Transverse colon (tissue), 4 donors: ENCODE measurements at regions not wholly inside any gene's neighbourhood (a gene's known extent, or its start where the extent isn't known, plus 50 kb on each side); places are given as distances from the start of the nearest gene placed in this dataset.

Experiments
- DNase-seq: peaks from one replicate; pipeline ENCODE4 v3.0.0-alpha.2; 2019
- H3K27ac ChIP-seq, 4 donors: fragments of 200-600 bp; sonication (generic); 2 replicates each; pipeline ENCODE4 v1.5.1; 2016 to 2018; ENCODE audit warnings: inconsistent platforms in 4 of 4
- H3K27me3 ChIP-seq: fragments of 200-600 bp; sonication (generic); 2 replicates; pipeline ENCODE4 v1.5.1; 2017; ENCODE audit warnings: inconsistent platforms
- H3K36me3 ChIP-seq, 4 donors: fragments of 200-600 bp; sonication (generic); 2 replicates each; pipeline ENCODE4 v1.5.1; 2017 to 2019; ENCODE audit warnings: inconsistent platforms in 4 of 4
- H3K4me1 ChIP-seq, 4 donors: fragments of 200-600 bp; sonication (generic); 2 replicates each; pipeline ENCODE4 v1.5.1; 2017 to 2020; ENCODE audit warnings: inconsistent platforms in 4 of 4
- H3K4me3 ChIP-seq, 4 donors: fragments of 200-600 bp; sonication (generic); 1 replicate in 1 of 4; 2 replicates in 3 of 4; pipeline versions ENCODE4 v1.5.1 to v1.6.1; 2017 to 2019; ENCODE audit warnings: inconsistent platforms in 4 of 4
- H3K9me3 ChIP-seq, 2 donors: fragments of 200-600 bp; sonication (generic); 2 replicates each; pipeline ENCODE4 v1.5.1; 2017 to 2019; ENCODE audit warnings: inconsistent platforms in 2 of 2
- CTCF ChIP-seq, 5 experiments: fragments of 200-600 bp in 3 of 5; fragments of 450-650 bp in 2 of 5; sonication (generic) in 3 of 5; IDR thresholded peaks; 1 replicate in 2 of 5; 2 replicates in 3 of 5; pipeline ENCODE4 v1.5.1; 2016 to 2017; ENCODE audit warnings: antibody characterized with exemption in 5 of 5, inconsistent platforms in 3 of 5, mild to moderate bottlenecking in 2 of 5, moderate library complexity in 1 of 5
- EP300 ChIP-seq: sonication (generic); formaldehyde crosslinking; IDR thresholded peaks from one replicate; pipeline ENCODE4 v1.6.1; 2017; ENCODE audit warnings: antibody characterized with exemption, low read depth
- POLR2A ChIP-seq: fragments of 450-650 bp; IDR thresholded peaks from one replicate; pipeline ENCODE4 v1.6.1; 2016; ENCODE audit warnings: antibody characterized with exemption, mild to moderate bottlenecking, moderate library complexity
- POLR2AphosphoS5 ChIP-seq, 3 donors: sonication (generic); formaldehyde crosslinking; IDR thresholded peaks; one replicate each; pipeline ENCODE4 v1.6.1; 2016; ENCODE audit warnings: antibody characterized with exemption in 3 of 3
- WGBS, 2 donors: methylation state at CpG; one replicate each; pipeline ENCODE4 v1.1.5; 2018; ENCODE audit warnings: low coverage in 1 of 2; 5-methylcytosine and 5-hydroxymethylcytosine counted together
- in situ Hi-C, 4 donors: fragments of 200-750 bp; cut with MboI; loops; one replicate each; pipeline versions ENCODE4 v1.15.0 to v1.15.1; 2017; ENCODE audit warnings: low sequenced_read_pairs in 3 of 4, low pct_ligation_motif_present in 1 of 4, low pct_unique_long_range_greater_than_20kb in 1 of 4
- intact Hi-C: fragments of 100-400 bp; cut with DNase I; formaldehyde crosslinking; loops from one replicate; pipeline ENCODE4 v1.15.1; 2023; ENCODE audit warnings: low total_unique reads

GRCh38 chr7:46285878-46286277 lies 364.8 kb upstream of the IGFBP3 start:
- TF ChIP-seq POLR2A (no peak), CTCF (IDR thresholded peaks at IDR 0.05) (no peak), POLR2AphosphoS5 (IDR thresholded peaks at IDR 0.05) (no peak), EP300 (no peak)
- H3K4me1 ChIP-seq: no peaks in the 10 kb centered on the region
- H3K9me3 ChIP-seq: no peaks in the 10 kb centered on the region
- no peaks in the 10 kb centered on the region for H3K27me3 ChIP-seq
- WGBS, 2 donors: 0 to 57% methylated on average over 1 of the region's 1 CpG
- H3K27ac ChIP-seq: no peak overlapping the region
- DNase-seq: no peak
- in situ Hi-C loops (no loop called here), intact Hi-C loops (no loop called here)
- H3K36me3 ChIP-seq: no peaks in the 10 kb centered on the region
- H3K4me3 ChIP-seq: no peak overlapping the region

- Histone ChIP-seq H3K9me3 (no peaks in the 10 kb centered on the region), H3K27ac (no peak overlapping the region), H3K27me3 (no peaks in the 10 kb centered on the region), H3K4me3 (no peak overlapping the region), H3K4me1 (no peaks in the 10 kb centered on the region), H3K36me3 (no peaks in the 10 kb centered on the region)
- TF ChIP-seq POLR2A (no peak), CTCF (IDR thresholded peaks at IDR 0.05) (no peak), EP300 (no peak), POLR2AphosphoS5 (IDR thresholded peaks at IDR 0.05) (no peak)
- intact Hi-C loops: no loop called here
- DNase-seq: no peak
- WGBS, 2 donors: 79 to 83% methylated on average over 1 to 7 of the region's 7 CpGs
- in situ Hi-C loops: no loop called here
Measured at GRCh38 chr7:46283852-46284251, 362.8 kb upstream of the IGFBP3 start.

- no peak overlapping the region for H3K4me3 ChIP-seq
- intact Hi-C loops: no loop called here
- no peak overlapping the region for H3K27ac ChIP-seq
- no peaks in the 10 kb centered on the region for H3K9me3 ChIP-seq
- 65 to 75% methylated on average over 1 of the region's 1 CpG for WGBS, 2 donors
- no peak for TF ChIP-seq CTCF (IDR thresholded peaks at IDR 0.05)
- no peak for TF ChIP-seq POLR2AphosphoS5 (IDR thresholded peaks at IDR 0.05)
- no peaks in the 10 kb centered on the region for H3K4me1 ChIP-seq
- no peak for DNase-seq
- no peaks in the 10 kb centered on the region for H3K36me3 ChIP-seq
- in situ Hi-C loops: no loop called here
- H3K27me3 ChIP-seq: no peaks in the 10 kb centered on the region
Measured at GRCh38 chr7:46282155-46282554, 361.1 kb upstream of the IGFBP3 start.

GRCh38 chr7:46281071-46281470 lies 360.0 kb upstream of the IGFBP3 start:
- in situ Hi-C loops: no loop called here
- Histone ChIP-seq H3K36me3 (no peaks in the 10 kb centered on the region), H3K9me3 (no peaks in the 10 kb centered on the region), H3K4me3 (no peak overlapping the region), H3K4me1 (no peaks in the 10 kb centered on the region), H3K27me3 (no peaks in the 10 kb centered on the region), H3K27ac (no peak overlapping the region)
- DNase-seq: no peak
- intact Hi-C loops: no loop called here
- 43 to 58% methylated on average over 2 of the region's 2 CpGs for WGBS, 2 donors
- no peak for TF ChIP-seq POLR2A
- no peak for TF ChIP-seq CTCF (IDR thresholded peaks at IDR 0.05)
- TF ChIP-seq EP300: no peak
- TF ChIP-seq POLR2AphosphoS5 (IDR thresholded peaks at IDR 0.05): no peak
